ENCODE measurements at regions not wholly inside any gene's neighbourhood (a gene's known extent, or its start where the extent isn't known, plus 50 kb on each side); places are given as distances from the start of the nearest gene placed in this dataset.

GRCh38 chr12:111202237-111202915 is 166.5 kb downstream of the PHETA1 start:
- DNase-seq (ENCODE audit: low read depth) = no peak
- TF ChIP-seq CTCF (IDR thresholded peaks at IDR 0.05; ENCODE audit: insufficient read depth, low read depth, low read length) = no peak
- H3K4me3 ChIP-seq (ENCODE audit: low read depth, low read length) = no peak overlapping the region

DNA sequence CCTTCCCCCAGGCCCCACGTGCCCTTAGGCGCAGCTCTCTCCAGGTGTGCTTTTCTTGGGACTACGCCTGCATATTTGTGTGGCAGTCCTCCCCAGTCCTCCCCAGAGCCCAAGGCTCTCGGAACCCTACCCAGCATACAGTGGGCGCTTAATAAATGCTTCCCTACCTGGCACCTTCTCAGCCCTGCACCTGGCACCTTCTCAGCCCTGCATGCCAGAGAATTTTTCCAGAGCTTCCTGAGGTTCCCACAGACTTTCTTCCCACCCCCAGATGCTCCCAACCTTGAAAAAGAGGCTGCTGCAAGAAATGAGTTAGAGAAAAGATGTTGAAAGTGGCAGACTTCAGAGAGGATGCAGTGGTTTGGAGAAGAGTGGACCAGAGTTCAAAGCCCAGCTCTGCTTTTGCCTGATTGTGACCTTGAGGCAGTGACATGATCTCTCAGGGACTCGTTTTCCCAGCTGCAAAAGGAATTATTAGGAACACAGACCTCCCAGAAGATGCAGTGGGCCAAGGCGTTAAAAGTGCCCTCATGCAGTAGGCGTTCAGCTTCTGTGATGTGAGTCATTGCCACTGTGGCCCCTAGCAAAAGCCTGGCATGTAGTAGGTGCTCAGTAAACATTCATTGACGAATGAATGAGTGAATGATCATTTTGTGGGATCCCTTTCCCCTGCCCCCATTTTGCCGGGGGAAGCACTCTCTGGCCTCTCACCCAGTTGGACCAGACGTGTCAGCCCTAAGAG is 167.2 kb downstream of the PHETA1 start:
- no peak for TF ChIP-seq CTCF (IDR thresholded peaks at IDR 0.05; ENCODE audit: insufficient read depth, low read depth, low read length)
- DNase-seq (ENCODE audit: low read depth) = no peak
- no peak overlapping the region for H3K4me3 ChIP-seq (ENCODE audit: low read depth, low read length)

- no peak overlapping the region for H3K4me3 ChIP-seq (ENCODE audit: low read depth, low read length)
- TF ChIP-seq CTCF (IDR thresholded peaks at IDR 0.05; ENCODE audit: insufficient read depth, low read depth, low read length) = no peak
- DNase-seq (ENCODE audit: low read depth) = no peak
Measured at GRCh38 chr12:111201036-111201435, 167.9 kb downstream of the PHETA1 start.

- DNase-seq (ENCODE audit: low read depth) = no peak
- no peak overlapping the region for H3K4me3 ChIP-seq (ENCODE audit: low read depth, low read length)
- no peak for TF ChIP-seq CTCF (IDR thresholded peaks at IDR 0.05; ENCODE audit: insufficient read depth, low read depth, low read length)
Measured at GRCh38 chr12:111197376-111197944, 171.4 kb downstream of the PHETA1 start.

- DNase-seq (ENCODE audit: low read depth) = no peak
- no peak overlapping the region for H3K4me3 ChIP-seq (ENCODE audit: low read depth, low read length)
Measured at GRCh38 chr12:111196532-111196931, 172.4 kb downstream of the PHETA1 start.

GRCh38 chr12:111195316-111195715 is 173.6 kb downstream of the PHETA1 start:
- no peak for TF ChIP-seq CTCF (IDR thresholded peaks at IDR 0.05; ENCODE audit: insufficient read depth, low read depth, low read length)
- no peak overlapping the region for H3K4me3 ChIP-seq (ENCODE audit: low read depth, low read length)
- DNase-seq (ENCODE audit: low read depth) = no peak

More at GRCh38 chr12:111196532-111196931, 172.4 kb downstream of the PHETA1 start:
- TF ChIP-seq CTCF (IDR thresholded peaks at IDR 0.05; ENCODE audit: insufficient read depth, low read depth, low read length) = no peak

All from fibroblast of villous mesenchyme (primary cell).